LNCAP (cell line): ENCODE measurements at regions not wholly inside any gene's neighbourhood (a gene's known extent, or its start where the extent isn't known, plus 50 kb on each side); places are given as distances from the start of the nearest gene placed in this dataset.

Experiments
- CTCF ChIP-seq: fragments of 450-650 bp; IDR thresholded peaks from 2 replicates; pipeline ENCODE4 v1.5.1; 2017; ENCODE audit warnings: mild to moderate bottlenecking

GRCh38 chr4:115187136-115187535 lies 73.7 kb upstream of the NDST4 start:
- no peak for TF ChIP-seq CTCF

- no peak for TF ChIP-seq CTCF
Measured at GRCh38 chr4:115171220-115171619, 57.8 kb upstream of the NDST4 start.

DNA sequence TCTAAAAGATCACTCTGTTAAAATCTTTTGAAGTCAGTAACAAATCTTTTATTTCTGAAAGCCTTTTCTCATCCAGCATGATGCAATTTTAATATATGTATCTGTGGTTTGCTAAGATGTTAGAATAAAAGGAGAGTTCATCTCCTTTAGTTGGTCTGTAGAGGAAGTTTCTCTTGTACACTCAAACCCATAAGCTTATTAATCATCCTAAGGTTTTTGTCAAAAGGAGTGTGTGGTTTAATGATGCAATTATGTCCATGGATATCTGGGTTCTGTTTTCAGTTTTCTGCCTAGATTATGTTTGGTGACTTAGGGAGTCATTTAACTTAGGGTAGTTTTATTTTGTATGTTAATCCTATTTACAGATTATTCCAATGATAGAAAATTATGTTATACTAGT lies 52.1 kb upstream of the NDST4 start:
- no peak for TF ChIP-seq CTCF
